NCI-H69 (cell line): ENCODE measurements at regions not wholly inside any gene's neighbourhood (a gene's known extent, or its start where the extent isn't known, plus 50 kb on each side); places are given as distances from the start of the nearest gene placed in this dataset.

ENCODE experiments used
- DNase-seq: peaks from one replicate; lab custom pipeline; 2025; lab: John Stamatoyannopoulos, UW

DNA sequence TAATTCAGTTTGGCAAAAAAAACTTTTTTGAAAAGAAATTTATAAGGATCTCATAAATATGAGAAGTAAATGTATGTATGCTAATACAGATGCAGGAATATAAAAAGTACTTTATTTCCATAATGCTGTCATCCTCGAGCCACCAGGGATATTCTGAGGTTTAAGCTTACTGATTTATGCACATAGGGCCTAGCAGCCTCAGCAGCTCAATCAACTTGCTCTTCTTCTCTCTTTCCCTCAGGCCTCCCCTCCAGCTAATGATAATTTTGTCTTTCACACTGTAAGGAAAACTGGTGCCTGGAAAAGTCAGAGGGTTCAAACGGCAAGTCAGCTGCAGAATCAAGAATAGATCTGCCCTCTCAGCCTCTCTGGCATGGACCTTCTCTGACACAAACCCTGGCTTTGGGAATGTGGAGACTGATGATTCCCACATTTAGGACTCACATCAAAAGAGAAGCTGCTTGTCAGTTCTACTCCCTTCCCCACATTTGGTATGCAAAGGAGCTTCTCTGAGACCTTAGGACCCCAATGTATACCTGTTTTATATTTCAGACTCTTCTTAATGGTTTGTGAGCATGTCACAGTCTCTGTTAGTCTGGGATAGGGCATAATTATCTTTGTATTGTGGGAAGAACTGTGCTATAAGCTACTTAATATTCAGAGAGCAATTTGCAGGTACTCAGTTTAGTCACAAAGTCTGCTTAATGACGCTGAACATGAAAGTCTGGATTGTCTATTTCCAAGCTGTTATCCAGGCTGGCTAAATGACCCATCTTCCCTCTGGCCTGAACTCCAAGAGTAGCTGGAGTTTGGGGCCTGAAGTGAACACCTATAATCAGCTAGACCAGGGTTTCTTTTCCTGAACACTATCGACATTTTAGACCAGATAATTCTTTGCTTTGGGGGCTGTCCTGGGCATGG is 52.1 kb upstream of the DIPK1A start:
- peak; percentile 1 for DNase-seq

- DNase-seq, result no peak
Measured at GRCh38 chr1:93014168-93014567, 52.9 kb upstream of the DIPK1A start.

DNA sequence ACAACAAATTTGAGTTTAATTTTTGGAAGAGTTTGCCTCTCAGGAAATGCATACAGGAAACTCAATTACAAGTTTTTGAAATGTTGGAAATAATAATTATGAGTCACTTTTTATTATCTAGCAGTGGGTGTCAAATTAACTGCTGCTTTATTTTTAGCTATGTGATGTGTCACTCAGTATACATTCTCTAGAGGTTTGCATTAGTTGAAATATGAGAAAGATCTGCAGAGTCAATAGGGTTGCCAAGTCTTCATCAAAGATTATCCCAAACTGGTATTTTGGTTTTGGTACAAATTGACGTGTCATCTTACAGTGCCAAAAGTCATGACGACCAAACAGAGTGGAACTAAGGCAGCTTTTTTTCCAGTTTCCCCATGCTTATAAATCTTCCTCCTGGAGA is 54.3 kb upstream of the DIPK1A start:
- peak; percentile 7 for DNase-seq

GRCh38 chr1:93016171-93016570 is 54.9 kb upstream of the DIPK1A start:
- no peak for DNase-seq

- peak; percentile 61 for DNase-seq
Measured at GRCh38 chr1:93021539-93022134, 57.4 kb upstream of the MTF2 start.

DNA sequence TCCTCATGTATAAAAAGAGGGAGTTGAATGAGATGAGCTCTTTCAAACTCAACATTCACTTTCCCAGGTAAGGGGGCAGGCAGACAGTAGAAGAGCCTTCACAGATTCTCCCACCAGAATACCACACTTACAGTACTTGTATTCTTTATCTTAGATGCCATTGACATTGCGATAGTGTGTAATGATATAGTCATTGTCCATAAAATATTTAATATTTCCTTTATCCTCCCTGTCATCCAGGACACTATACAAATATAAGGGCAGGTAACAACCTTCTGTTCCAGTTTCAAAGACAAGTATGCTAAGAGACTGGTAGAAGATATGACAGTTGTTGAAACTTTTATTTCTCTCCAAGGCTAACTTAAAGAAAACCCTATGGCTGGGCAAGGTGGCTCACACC is 56.5 kb upstream of the MTF2 start:
- DNase-seq, result no peak

DNA sequence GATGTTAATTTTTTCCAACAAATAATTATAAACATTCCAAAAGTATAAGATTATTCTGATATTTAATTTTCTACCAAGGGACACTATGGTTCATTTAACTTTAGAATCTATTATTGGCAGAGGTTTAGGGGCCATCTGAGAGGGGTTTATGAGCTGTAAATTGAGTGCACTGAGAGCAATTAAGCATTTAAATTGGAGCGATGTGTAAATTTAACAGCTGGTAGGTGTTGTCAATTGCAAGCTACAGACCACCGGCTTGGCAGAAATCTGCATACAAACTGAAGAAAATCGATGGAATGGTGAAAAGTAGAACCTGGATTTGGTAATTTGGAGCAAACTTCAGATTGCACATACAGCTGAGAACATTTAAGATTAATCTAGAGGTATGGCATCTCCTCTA is 55.8 kb upstream of the MTF2 start:
- DNase-seq, result peak; percentile 46

DNA sequence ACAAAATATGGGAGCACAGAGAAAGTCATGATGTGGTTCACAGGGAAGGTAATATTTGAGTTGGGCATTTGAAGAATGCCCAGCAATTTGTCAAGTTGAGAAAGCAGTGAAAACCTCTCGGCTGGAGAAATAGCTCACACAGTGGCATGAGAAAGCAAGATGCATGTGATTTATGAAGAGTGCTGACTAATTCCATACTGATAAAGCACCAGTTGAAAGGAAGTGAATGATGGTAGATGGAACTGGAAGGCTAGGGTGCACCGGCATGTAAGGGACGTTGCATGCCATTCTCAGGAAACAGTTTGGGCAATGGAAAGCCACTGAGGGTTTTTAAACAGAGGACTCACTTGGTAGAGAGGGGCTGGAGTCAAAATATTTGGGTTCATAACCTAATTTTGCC is 53.5 kb upstream of the MTF2 start:
- no peak for DNase-seq

- DNase-seq, result no peak
Measured at GRCh38 chr1:93028542-93028941, 50.5 kb upstream of the MTF2 start.
